ENCODE measurements at regions not wholly inside any gene's neighbourhood (a gene's known extent, or its start where the extent isn't known, plus 50 kb on each side); places are given as distances from the start of the nearest gene placed in this dataset.
"Not testable (repeated sequence)": the region's sequence is repeated elsewhere in the genome, so short reads cannot be mapped to it uniquely, and the experiment has no call there.

DNA sequence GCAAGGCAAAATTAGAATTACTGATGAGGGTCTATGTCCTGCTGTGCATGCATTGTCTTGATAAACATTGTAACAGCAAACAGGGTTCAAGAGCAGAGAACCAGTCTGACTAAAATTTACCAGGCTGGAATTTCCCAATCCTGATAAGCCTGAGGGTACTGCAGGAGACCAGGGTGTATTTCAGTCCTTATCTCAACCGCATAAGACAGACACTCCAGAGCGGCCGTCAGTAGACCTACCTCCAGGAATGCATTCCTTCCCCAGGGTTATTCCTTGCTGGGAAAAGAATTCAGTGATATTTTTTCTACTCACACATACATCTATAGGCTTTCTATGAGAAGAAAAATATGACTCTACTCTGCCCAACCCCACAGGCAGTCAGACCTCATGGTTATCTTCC, 466.1 kb downstream of the SLC6A15 start:
- TF ChIP-seq ZNF548 (tag by site-specific recombination; IDR thresholded peaks at IDR 0.05); ZNF274 (IDR thresholded peaks at IDR 0.05; ENCODE audit: low read length); ZNF274 (tag by site-specific recombination; IDR thresholded peaks at IDR 0.05; ENCODE audit: borderline replicate concordance); YY1 (tag by site-specific recombination; IDR thresholded peaks at IDR 0.05); KLF7 (tag by site-specific recombination; IDR thresholded peaks at IDR 0.05; ENCODE audit: borderline replicate concordance): not testable (repeated sequence)
- TF ChIP-seq, protein P1, sequence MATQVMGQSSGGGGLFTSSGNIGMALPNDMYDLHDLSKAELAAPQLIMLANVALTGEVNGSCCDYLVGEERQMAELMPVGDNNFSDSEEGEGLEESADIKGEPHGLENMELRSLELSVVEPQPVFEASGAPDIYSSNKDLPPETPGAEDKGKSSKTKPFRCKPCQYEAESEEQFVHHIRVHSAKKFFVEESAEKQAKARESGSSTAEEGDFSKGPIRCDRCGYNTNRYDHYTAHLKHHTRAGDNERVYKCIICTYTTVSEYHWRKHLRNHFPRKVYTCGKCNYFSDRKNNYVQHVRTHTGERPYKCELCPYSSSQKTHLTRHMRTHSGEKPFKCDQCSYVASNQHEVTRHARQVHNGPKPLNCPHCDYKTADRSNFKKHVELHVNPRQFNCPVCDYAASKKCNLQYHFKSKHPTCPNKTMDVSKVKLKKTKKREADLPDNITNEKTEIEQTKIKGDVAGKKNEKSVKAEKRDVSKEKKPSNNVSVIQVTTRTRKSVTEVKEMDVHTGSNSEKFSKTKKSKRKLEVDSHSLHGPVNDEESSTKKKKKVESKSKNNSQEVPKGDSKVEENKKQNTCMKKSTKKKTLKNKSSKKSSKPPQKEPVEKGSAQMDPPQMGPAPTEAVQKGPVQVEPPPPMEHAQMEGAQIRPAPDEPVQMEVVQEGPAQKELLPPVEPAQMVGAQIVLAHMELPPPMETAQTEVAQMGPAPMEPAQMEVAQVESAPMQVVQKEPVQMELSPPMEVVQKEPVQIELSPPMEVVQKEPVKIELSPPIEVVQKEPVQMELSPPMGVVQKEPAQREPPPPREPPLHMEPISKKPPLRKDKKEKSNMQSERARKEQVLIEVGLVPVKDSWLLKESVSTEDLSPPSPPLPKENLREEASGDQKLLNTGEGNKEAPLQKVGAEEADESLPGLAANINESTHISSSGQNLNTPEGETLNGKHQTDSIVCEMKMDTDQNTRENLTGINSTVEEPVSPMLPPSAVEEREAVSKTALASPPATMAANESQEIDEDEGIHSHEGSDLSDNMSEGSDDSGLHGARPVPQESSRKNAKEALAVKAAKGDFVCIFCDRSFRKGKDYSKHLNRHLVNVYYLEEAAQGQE (tag by site-specific recombination; IDR thresholded peaks at IDR 0.05): not testable (repeated sequence)
- TF ChIP-seq, protein P2, sequence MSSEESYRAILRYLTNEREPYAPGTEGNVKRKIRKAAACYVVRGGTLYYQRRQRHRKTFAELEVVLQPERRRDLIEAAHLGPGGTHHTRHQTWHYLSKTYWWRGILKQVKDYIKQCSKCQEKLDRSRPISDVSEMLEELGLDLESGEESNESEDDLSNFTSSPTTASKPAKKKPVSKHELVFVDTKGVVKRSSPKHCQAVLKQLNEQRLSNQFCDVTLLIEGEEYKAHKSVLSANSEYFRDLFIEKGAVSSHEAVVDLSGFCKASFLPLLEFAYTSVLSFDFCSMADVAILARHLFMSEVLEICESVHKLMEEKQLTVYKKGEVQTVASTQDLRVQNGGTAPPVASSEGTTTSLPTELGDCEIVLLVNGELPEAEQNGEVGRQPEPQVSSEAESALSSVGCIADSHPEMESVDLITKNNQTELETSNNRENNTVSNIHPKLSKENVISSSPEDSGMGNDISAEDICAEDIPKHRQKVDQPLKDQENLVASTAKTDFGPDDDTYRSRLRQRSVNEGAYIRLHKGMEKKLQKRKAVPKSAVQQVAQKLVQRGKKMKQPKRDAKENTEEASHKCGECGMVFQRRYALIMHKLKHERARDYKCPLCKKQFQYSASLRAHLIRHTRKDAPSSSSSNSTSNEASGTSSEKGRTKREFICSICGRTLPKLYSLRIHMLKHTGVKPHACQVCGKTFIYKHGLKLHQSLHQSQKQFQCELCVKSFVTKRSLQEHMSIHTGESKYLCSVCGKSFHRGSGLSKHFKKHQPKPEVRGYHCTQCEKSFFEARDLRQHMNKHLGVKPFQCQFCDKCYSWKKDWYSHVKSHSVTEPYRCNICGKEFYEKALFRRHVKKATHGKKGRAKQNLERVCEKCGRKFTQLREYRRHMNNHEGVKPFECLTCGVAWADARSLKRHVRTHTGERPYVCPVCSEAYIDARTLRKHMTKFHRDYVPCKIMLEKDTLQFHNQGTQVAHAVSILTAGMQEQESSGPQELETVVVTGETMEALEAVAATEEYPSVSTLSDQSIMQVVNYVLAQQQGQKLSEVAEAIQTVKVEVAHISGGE (tag by site-specific recombination; conservative IDR thresholded peaks at IDR 0.05; ENCODE audit: low read depth): not testable (repeated sequence)
- TF ChIP-seq, protein P3, sequence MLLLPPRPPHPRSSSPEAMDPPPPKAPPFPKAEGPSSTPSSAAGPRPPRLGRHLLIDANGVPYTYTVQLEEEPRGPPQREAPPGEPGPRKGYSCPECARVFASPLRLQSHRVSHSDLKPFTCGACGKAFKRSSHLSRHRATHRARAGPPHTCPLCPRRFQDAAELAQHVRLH (tag by site-specific recombination; IDR thresholded peaks at IDR 0.05): not testable (repeated sequence)
